ENCODE measurements at regions not wholly inside any gene's neighbourhood (a gene's known extent, or its start where the extent isn't known, plus 50 kb on each side); places are given as distances from the start of the nearest gene placed in this dataset.

DNA sequence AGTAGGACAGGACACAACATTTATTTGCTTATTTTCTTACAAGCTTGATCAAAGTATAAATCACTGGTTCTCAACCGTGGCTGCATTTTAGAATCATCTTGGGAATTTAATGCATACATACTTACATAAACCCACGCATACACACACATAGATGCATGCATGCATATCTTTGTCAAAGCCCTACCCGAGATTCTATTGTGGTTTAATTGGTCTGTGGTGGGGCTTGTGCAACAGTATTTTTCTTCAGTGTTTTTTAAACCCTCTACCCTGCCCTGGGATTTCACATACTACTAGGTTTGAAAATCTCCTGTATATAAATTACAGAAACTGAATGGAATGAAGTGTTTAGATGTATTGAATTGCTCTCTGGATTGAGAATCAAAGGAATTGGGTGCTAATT lies 1166.2 kb downstream of the MAT2B start:
- DNase-seq (ENCODE audit: low spot score, unreplicated experiment): no peak
- H3K4me3 Mint-ChIP-seq (ENCODE audit: low read depth): no peak overlapping the region
- peaks cover 15% of the 10 kb centered on the region for H3K4me1 Mint-ChIP-seq (ENCODE audit: low read depth)
- no peak overlapping the region for H3K27ac Mint-ChIP-seq
- H3K9me3 Mint-ChIP-seq (ENCODE audit: low read depth): no peaks in the 10 kb centered on the region
- TF ChIP-seq, protein P1, sequence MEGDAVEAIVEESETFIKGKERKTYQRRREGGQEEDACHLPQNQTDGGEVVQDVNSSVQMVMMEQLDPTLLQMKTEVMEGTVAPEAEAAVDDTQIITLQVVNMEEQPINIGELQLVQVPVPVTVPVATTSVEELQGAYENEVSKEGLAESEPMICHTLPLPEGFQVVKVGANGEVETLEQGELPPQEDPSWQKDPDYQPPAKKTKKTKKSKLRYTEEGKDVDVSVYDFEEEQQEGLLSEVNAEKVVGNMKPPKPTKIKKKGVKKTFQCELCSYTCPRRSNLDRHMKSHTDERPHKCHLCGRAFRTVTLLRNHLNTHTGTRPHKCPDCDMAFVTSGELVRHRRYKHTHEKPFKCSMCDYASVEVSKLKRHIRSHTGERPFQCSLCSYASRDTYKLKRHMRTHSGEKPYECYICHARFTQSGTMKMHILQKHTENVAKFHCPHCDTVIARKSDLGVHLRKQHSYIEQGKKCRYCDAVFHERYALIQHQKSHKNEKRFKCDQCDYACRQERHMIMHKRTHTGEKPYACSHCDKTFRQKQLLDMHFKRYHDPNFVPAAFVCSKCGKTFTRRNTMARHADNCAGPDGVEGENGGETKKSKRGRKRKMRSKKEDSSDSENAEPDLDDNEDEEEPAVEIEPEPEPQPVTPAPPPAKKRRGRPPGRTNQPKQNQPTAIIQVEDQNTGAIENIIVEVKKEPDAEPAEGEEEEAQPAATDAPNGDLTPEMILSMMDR (IDR thresholded peaks at IDR 0.05; ENCODE audit: unreplicated experiment): no peak
- no peaks in the 10 kb centered on the region for H3K27me3 Mint-ChIP-seq
- peaks cover 2% of the 10 kb centered on the region for H3K36me3 Mint-ChIP-seq (ENCODE audit: insufficient read depth)

DNA sequence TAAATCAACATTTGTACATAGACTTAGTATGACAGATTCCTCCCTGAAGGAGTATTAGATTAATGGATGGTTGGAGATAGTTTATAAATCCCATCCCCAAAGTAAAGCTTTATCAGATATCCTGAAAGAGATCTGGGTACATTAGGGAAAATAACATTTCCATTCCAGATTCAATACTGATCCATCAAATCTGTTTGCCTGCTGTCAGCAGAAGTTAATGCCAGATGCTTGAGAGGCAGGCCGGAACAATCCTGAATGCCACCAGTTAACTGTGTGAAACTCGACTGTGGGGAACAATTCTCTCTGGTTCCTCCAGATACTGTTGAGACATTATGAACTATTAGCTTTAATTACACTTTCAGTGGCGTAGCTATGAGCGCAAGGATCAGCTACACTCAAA lies 1166.8 kb downstream of the MAT2B start:
- Mint-ChIP-seq H3K27ac (peak overlapping the region; percentile 61), H3K4me3 (ENCODE audit: low read depth) (no peak overlapping the region), H3K4me1 (ENCODE audit: low read depth) (peaks cover 10% of the 10 kb centered on the region), H3K9me3 (ENCODE audit: low read depth) (no peaks in the 10 kb centered on the region), H3K27me3 (no peaks in the 10 kb centered on the region), H3K36me3 (ENCODE audit: insufficient read depth) (peaks cover 2% of the 10 kb centered on the region)
- DNase-seq (ENCODE audit: low spot score, unreplicated experiment): no peak
- TF ChIP-seq, protein P1 (IDR thresholded peaks at IDR 0.05; ENCODE audit: unreplicated experiment): no peak

DNA sequence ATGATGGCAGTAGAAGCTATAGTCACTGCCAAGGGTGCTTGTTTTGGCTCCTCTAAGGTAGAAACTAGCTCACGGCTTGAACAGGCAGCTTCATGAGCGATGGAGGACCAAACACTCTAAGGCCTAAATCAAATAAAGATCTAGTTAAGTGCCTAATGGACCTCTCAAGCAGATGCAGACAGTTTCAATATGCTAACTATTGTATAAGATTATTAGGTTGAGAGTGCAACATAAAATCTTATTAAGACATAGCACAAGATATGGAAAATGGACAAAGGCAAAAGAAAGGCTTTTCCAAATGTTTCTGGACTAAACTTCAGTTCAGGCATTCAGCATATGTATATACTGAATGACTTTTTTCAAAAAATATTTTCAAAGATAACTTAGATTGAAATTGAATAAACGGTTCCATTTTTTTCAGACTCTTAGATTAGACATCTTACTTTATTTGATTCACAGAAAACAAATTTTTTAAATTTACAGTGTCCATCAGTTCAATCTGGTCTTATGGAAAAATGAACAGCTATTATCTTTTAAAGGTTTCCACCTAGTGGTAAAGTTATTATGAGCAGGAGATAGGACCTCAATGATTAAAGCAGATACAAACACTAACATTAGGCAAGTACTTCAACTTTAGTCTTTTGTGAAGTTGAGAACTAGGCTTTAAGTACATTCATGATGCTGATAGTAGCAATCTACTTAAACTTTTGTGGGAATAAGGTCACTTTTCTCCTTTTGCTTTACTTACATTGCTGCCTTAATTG lies 1167.7 kb downstream of the MAT2B start:
- H3K9me3 Mint-ChIP-seq (ENCODE audit: low read depth): no peaks in the 10 kb centered on the region
- TF ChIP-seq, protein P1 (IDR thresholded peaks at IDR 0.05; ENCODE audit: unreplicated experiment): peak; percentile 40
- no peak overlapping the region for H3K27ac Mint-ChIP-seq
- H3K4me3 Mint-ChIP-seq (ENCODE audit: low read depth): no peak overlapping the region
- peaks cover 4% of the 10 kb centered on the region for H3K36me3 Mint-ChIP-seq (ENCODE audit: insufficient read depth)
- DNase-seq (ENCODE audit: low spot score, unreplicated experiment): no peak
- peaks cover 10% of the 10 kb centered on the region for H3K4me1 Mint-ChIP-seq (ENCODE audit: low read depth)
- H3K27me3 Mint-ChIP-seq: no peaks in the 10 kb centered on the region

DNA sequence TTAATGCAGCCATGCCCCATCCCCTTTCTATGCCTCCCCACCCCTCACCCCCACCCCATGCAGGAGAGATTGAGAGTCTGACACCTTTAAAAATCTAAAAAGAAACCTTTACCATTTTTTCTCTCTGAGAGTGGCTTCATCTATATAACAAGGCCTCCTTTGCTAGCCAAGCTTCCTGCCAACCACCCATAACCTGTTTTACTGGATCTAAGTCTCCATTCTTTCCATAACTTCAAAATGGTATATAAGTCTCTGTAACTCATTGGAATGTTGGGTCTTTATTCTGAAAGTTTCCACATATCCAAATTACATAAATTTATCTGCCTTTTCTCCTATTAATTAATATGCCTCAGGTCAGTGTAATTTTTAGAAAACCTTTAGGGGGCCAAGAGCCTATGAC lies 1174.0 kb downstream of the MAT2B start:
- H3K4me3 Mint-ChIP-seq (ENCODE audit: low read depth): no peak overlapping the region
- TF ChIP-seq, protein P1 (IDR thresholded peaks at IDR 0.05; ENCODE audit: unreplicated experiment): no peak
- no peaks in the 10 kb centered on the region for H3K9me3 Mint-ChIP-seq (ENCODE audit: low read depth)
- no peaks in the 10 kb centered on the region for H3K27me3 Mint-ChIP-seq
- peaks cover 2% of the 10 kb centered on the region for H3K36me3 Mint-ChIP-seq (ENCODE audit: insufficient read depth)
- DNase-seq (ENCODE audit: low spot score, unreplicated experiment): no peak
- H3K4me1 Mint-ChIP-seq (ENCODE audit: low read depth): peaks cover 6% of the 10 kb centered on the region
- no peak overlapping the region for H3K27ac Mint-ChIP-seq

DNA sequence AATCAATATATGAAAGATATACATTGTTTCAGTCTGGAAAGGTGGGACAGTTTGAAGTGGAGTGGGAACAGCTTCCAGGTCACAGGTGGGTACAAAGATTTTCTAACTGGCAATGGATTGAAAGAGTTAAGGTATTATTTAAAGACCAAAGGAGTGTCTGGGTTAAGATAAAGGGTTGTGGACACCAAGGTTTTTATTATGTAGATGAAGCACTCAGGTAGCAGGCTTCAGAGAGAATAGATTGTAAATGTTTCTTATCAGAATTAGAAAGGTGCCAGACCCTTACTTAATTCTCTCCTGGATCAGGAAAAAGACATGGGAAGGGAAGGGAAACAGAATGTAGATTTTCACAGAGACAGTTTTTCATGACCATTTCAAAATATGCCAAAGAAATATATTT lies 1174.8 kb downstream of the MAT2B start:
- peaks cover 10% of the 10 kb centered on the region for H3K4me1 Mint-ChIP-seq (ENCODE audit: low read depth)
- no peak overlapping the region for H3K4me3 Mint-ChIP-seq (ENCODE audit: low read depth)

More for the DNA sequence above, 1174.8 kb downstream of the MAT2B start:
- Mint-ChIP-seq H3K36me3 (ENCODE audit: insufficient read depth) (peaks cover 2% of the 10 kb centered on the region), H3K27ac (no peak overlapping the region), H3K9me3 (ENCODE audit: low read depth) (no peaks in the 10 kb centered on the region), H3K27me3 (no peaks in the 10 kb centered on the region)
- DNase-seq (ENCODE audit: low spot score, unreplicated experiment): no peak
- TF ChIP-seq, protein P1 (IDR thresholded peaks at IDR 0.05; ENCODE audit: unreplicated experiment): no peak
